ENCODE measurements at regions not wholly inside any gene's neighbourhood (a gene's known extent, or its start where the extent isn't known, plus 50 kb on each side); places are given as distances from the start of the nearest gene placed in this dataset.

DNA sequence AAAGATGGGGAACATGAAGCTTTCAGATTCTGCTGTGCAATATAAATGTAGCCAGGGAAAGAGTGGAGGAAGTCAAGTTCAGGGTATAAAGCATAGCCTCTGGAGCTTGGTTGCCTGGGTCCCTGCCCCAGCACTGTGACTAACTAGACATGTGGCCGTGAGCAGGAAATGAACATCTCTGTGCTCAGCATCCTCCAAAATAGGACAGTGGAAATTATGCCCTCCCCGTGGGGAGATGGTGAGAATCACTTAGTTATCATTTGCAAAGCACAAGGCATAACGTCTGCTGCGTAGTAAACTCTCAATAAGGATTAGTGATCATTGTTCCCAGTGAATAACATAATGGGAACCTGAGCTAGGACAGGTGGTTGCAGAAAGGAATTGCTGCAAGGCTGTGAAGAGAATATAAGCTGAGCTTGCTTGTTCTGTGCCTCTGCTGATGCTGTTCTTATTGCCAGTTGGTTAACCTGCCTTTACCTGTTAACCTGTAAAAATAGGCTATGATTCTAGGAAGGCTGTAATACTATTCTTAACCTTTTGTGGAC, 441.0 kb downstream of the COG6 start:
- no peak for TF ChIP-seq POLR2AphosphoS5 (IDR thresholded peaks at IDR 0.05; ENCODE audit: control insufficient read depth, insufficient read depth, low read depth, low read length)
- no peak for TF ChIP-seq HNRNPLL (IDR thresholded peaks at IDR 0.05; ENCODE audit: low read depth, low read length, poor library complexity, severe bottlenecking)
- TF ChIP-seq ZNF695 (CRISPR knock-in tag; IDR thresholded peaks at IDR 0.05): no peak
